ENCODE measurements at regions not wholly inside any gene's neighbourhood (a gene's known extent, or its start where the extent isn't known, plus 50 kb on each side); places are given as distances from the start of the nearest gene placed in this dataset.

- Histone ChIP-seq H3K4me2 (no peak overlapping the region), H3K36me3 (replicated peaks; ENCODE audit: insufficient read depth, low read depth) (no peaks in the 10 kb centered on the region), H3K9me3 (ENCODE audit: low read depth) (no peaks in the 10 kb centered on the region), H3K4me1 (ENCODE audit: insufficient read depth) (no peaks in the 10 kb centered on the region), H3K27me3 (no peaks in the 10 kb centered on the region), H4K20me1 (ENCODE audit: insufficient read depth, poor library complexity, severe bottlenecking) (no peaks in the 10 kb centered on the region), H3K9me2 (replicated peaks; ENCODE audit: insufficient read depth) (no peaks in the 10 kb centered on the region), H3K79me2 (no peaks in the 10 kb centered on the region), H2AFZ (no peak overlapping the region), H3K4me3 (no peak overlapping the region), H3K27ac (no peak overlapping the region)
- DNase-seq (ENCODE audit: low spot score) = no peak
- no peak for TF ChIP-seq EZH2phosphoT487 (IDR thresholded peaks at IDR 0.05; ENCODE audit: low read depth, severe bottlenecking, unreplicated experiment)
- no peak for TF ChIP-seq CTCF (IDR thresholded peaks at IDR 0.05; ENCODE audit: poor library complexity)
- TF ChIP-seq EZH2 (IDR thresholded peaks at IDR 0.05; ENCODE audit: borderline replicate concordance) = no peak
- 89% methylated on average over 4 of the region's 4 CpGs for WGBS (ENCODE audit: low lambda C conversion rate, missing lambda C conversion rate)
Measured at GRCh38 chr6:169960003-169960344, 208.6 kb downstream of the ERMARD start.

GRCh38 chr6:169959136-169960002 lies 207.9 kb downstream of the ERMARD start:
- no peak overlapping the region for H3K4me3 ChIP-seq
- H3K9me2 ChIP-seq (replicated peaks; ENCODE audit: insufficient read depth) = no peaks in the 10 kb centered on the region
- no peaks in the 10 kb centered on the region for H4K20me1 ChIP-seq (ENCODE audit: insufficient read depth, poor library complexity, severe bottlenecking)
- no peaks in the 10 kb centered on the region for H3K4me1 ChIP-seq (ENCODE audit: insufficient read depth)
- no peaks in the 10 kb centered on the region for H3K79me2 ChIP-seq
- no peaks in the 10 kb centered on the region for H3K9me3 ChIP-seq (ENCODE audit: low read depth)
- H2AFZ ChIP-seq = no peak overlapping the region
- no peak for DNase-seq (ENCODE audit: low spot score)
- H3K4me2 ChIP-seq = no peak overlapping the region
- H3K36me3 ChIP-seq (replicated peaks; ENCODE audit: insufficient read depth, low read depth) = no peaks in the 10 kb centered on the region
- H3K27ac ChIP-seq = no peak overlapping the region
- 83% methylated on average over 24 of the region's 28 CpGs for whole genome bisulfite sequencing (ENCODE audit: low lambda C conversion rate, missing lambda C conversion rate)
- H3K27me3 ChIP-seq = no peaks in the 10 kb centered on the region
- TF ChIP-seq EZH2 (IDR thresholded peaks at IDR 0.05; ENCODE audit: borderline replicate concordance) = no peak
- TF ChIP-seq CTCF (IDR thresholded peaks at IDR 0.05; ENCODE audit: poor library complexity) = no peak
- no peak for TF ChIP-seq EZH2phosphoT487 (IDR thresholded peaks at IDR 0.05; ENCODE audit: low read depth, severe bottlenecking, unreplicated experiment)

- H3K27me3 ChIP-seq = no peaks in the 10 kb centered on the region
- no peaks in the 10 kb centered on the region for H3K36me3 ChIP-seq (replicated peaks; ENCODE audit: insufficient read depth, low read depth)
- no peak for TF ChIP-seq EZH2phosphoT487 (IDR thresholded peaks at IDR 0.05; ENCODE audit: low read depth, severe bottlenecking, unreplicated experiment)
- no peak for TF ChIP-seq EZH2 (IDR thresholded peaks at IDR 0.05; ENCODE audit: borderline replicate concordance)
- no peak for TF ChIP-seq CTCF (IDR thresholded peaks at IDR 0.05; ENCODE audit: poor library complexity)
- no peaks in the 10 kb centered on the region for H3K4me1 ChIP-seq (ENCODE audit: insufficient read depth)
- no peak overlapping the region for H3K27ac ChIP-seq
- H3K4me3 ChIP-seq = no peak overlapping the region
- DNase-seq (ENCODE audit: low spot score) = no peak
- no peak overlapping the region for H2AFZ ChIP-seq
- H3K9me2 ChIP-seq (replicated peaks; ENCODE audit: insufficient read depth) = no peaks in the 10 kb centered on the region
- no peaks in the 10 kb centered on the region for H3K9me3 ChIP-seq (ENCODE audit: low read depth)
- no peak overlapping the region for H3K4me2 ChIP-seq
- no peaks in the 10 kb centered on the region for H4K20me1 ChIP-seq (ENCODE audit: insufficient read depth, poor library complexity, severe bottlenecking)
- H3K79me2 ChIP-seq = no peaks in the 10 kb centered on the region
- WGBS (ENCODE audit: low lambda C conversion rate, missing lambda C conversion rate) = 95% methylated on average over 10 of the region's 10 CpGs
Measured at GRCh38 chr6:169958510-169958909, 207.1 kb downstream of the ERMARD start.
